Activated T-cell treated with anti-CD3 and anti-CD28 coated beads for 1 hour (primary cell): ENCODE measurements at regions not wholly inside any gene's neighbourhood (a gene's known extent, or its start where the extent isn't known, plus 50 kb on each side); places are given as distances from the start of the nearest gene placed in this dataset.
"Not testable (repeated sequence)": the region's sequence is repeated elsewhere in the genome, so short reads cannot be mapped to it uniquely, and the experiment has no call there.

ENCODE experiments used
- DNase-seq: peaks from one replicate; pipeline ENCODE4 v3.0.0-alpha.2; 2020; ENCODE audit warnings: low read depth

- DNase-seq = no peak
These were observed 571.5 kb upstream of the PPP2R3A start for GRCh38 chr3:135393898-135394525.

- no peak for DNase-seq
These were observed 553.1 kb upstream of the PPP2R3A start for GRCh38 chr3:135412475-135412874.

- no peak for DNase-seq
These were observed 549.3 kb upstream of the PPP2R3A start for GRCh38 chr3:135416182-135416581.

GRCh38 chr3:135419155-135419554 is 546.4 kb upstream of the PPP2R3A start:
- DNase-seq = no peak

GRCh38 chr3:135426508-135426907 is 539.0 kb upstream of the PPP2R3A start:
- DNase-seq = no peak

GRCh38 chr3:135432402-135432801 is 533.1 kb upstream of the PPP2R3A start:
- DNase-seq = no peak

- not testable (repeated sequence) for DNase-seq
These were observed 526.5 kb upstream of the PPP2R3A start for GRCh38 chr3:135438889-135439597.

GRCh38 chr3:135439632-135440031 is 525.9 kb upstream of the PPP2R3A start:
- not testable (repeated sequence) for DNase-seq

- DNase-seq = no peak
These were observed 525.3 kb upstream of the PPP2R3A start for GRCh38 chr3:135440233-135440632.

- no peak for DNase-seq
These were observed 524.8 kb upstream of the PPP2R3A start for GRCh38 chr3:135440746-135441145.

- DNase-seq = no peak
These were observed 521.5 kb upstream of the PPP2R3A start for GRCh38 chr3:135444058-135444457.

GRCh38 chr3:135447483-135447882 is 518.0 kb upstream of the PPP2R3A start:
- no peak for DNase-seq

GRCh38 chr3:135448520-135448919 is 517.0 kb upstream of the PPP2R3A start:
- no peak for DNase-seq

- DNase-seq = no peak
These were observed 516.5 kb upstream of the PPP2R3A start for GRCh38 chr3:135449046-135449445.

GRCh38 chr3:135451037-135451785 is 514.3 kb upstream of the PPP2R3A start:
- DNase-seq = no peak

- DNase-seq = no peak
These were observed 512.6 kb upstream of the PPP2R3A start for GRCh38 chr3:135452881-135453280.

GRCh38 chr3:135453326-135453725 is 512.2 kb upstream of the PPP2R3A start:
- DNase-seq = no peak

- no peak for DNase-seq
These were observed 510.6 kb upstream of the PPP2R3A start for GRCh38 chr3:135454890-135455289.

GRCh38 chr3:135456108-135456790 is 509.3 kb upstream of the PPP2R3A start:
- DNase-seq = no peak

GRCh38 chr3:135458541-135459322 is 506.8 kb upstream of the PPP2R3A start:
- no peak for DNase-seq

- DNase-seq = no peak
These were observed 505.3 kb upstream of the PPP2R3A start for GRCh38 chr3:135460273-135460672.

GRCh38 chr3:135471911-135472310 is 493.6 kb upstream of the PPP2R3A start:
- no peak for DNase-seq
